ENCODE measurements at regions not wholly inside any gene's neighbourhood (a gene's known extent, or its start where the extent isn't known, plus 50 kb on each side); places are given as distances from the start of the nearest gene placed in this dataset.
"Not testable (repeated sequence)": the region's sequence is repeated elsewhere in the genome, so short reads cannot be mapped to it uniquely, and the experiment has no call there.

DNA sequence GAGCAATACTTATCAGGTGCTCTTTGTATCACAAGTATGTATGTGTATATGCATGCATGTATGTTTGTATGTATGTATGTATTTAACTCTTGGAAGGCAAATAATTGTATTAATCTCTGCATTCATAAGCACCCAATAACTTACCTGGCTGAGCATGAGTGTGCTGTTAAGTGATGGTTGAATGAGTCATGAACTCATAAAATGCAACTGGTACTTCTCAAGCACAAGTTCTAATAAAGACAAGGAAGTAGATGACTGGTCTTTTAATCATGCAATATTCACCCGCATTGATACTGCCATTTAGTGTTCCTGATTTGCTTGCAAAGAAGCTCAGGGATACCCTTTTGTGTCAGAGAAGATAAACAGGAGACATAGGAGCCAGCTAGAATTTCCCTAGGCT is 204.9 kb upstream of the TRPM3 start:
- DNase-seq (no peak), ATAC-seq (no peak)
- WGBS = 82% methylated on average over 1 of the region's 1 CpG
- H3K9me3 ChIP-seq (ENCODE audit: control insufficient read depth, low read length) = no peaks in the 10 kb centered on the region
- no peak overlapping the region for H3K4me3 ChIP-seq (ENCODE audit: low read length)
- no peaks in the 10 kb centered on the region for H3K27me3 ChIP-seq (ENCODE audit: control insufficient read depth, insufficient read depth)
- no peak overlapping the region for H3K27ac ChIP-seq (ENCODE audit: low read length)
- intact Hi-C loops (cut with DNase I) = no loop called here
- H3K4me1 ChIP-seq (ENCODE audit: control insufficient read depth, insufficient read depth, low read length) = no peaks in the 10 kb centered on the region

DNA sequence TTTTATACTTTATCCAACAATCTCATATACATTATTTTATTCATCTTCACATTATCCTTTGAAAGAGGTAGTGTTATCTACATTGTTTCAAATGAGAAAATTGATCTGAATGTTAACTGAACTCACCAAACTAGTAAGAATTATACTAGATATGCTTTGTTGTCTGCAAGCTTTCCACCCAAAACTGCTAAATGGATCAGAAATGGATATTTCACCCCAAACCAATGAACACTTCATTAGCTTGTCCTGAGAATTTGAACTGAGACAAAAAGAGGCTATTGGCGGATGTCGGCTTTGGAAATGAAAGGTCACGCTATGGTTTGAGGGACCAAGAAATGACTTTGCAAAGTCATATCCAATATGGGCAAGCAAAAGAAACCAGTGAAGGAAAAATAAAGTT is 201.9 kb upstream of the TRPM3 start:
- DNase-seq = no peak
- intact Hi-C loops (cut with DNase I) = no loop called here
- WGBS = 97% methylated on average over 3 of the region's 3 CpGs
- Histone ChIP-seq H3K27me3 (ENCODE audit: control insufficient read depth, insufficient read depth) (no peaks in the 10 kb centered on the region), H3K4me1 (ENCODE audit: control insufficient read depth, insufficient read depth, low read length) (no peaks in the 10 kb centered on the region), H3K27ac (ENCODE audit: low read length) (no peak overlapping the region), H3K9me3 (ENCODE audit: control insufficient read depth, low read length) (no peaks in the 10 kb centered on the region), H3K4me3 (ENCODE audit: low read length) (no peak overlapping the region)
- ATAC-seq = no peak

DNA sequence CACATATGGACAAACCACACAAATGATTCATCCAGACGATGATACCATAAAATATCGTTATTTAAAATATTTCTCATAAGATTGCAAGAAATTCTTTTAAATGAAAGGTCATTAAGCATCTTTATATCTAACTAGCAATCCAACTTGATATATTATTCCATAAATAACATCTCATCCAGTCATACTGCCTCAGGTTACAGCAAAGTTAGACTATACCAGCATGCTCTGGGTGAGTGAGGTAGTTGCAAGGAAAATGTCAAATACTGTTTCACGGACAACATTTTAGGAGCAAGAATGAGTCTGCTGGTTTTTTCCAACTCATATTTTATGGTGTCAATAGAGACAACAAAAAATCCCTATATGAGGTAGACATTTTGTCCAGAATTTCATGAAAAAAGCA is 200.9 kb upstream of the TRPM3 start:
- intact Hi-C loops (cut with DNase I) = no loop called here

DNA sequence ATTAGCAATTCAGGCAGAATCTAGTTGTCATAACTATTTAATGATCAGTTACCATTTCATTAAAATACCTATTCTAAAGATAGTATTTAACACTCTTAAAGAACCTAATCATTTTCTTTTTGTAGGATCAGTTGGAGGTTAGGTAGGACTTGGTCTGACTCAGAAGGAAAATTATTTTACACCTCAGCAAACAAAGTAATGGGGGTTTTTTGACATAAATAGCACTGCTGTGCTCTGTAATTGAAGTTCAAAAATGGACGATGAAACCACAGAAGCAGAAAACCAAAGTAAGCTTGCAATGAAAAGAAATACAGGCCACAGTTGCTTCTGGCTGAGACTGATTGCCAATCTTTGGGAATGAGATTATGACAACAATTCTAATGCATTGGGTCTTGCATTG is 187.0 kb upstream of the TRPM3 start:
- DNase-seq = no peak
- H3K4me3 ChIP-seq (ENCODE audit: low read length) = no peak overlapping the region
- H3K4me1 ChIP-seq (ENCODE audit: control insufficient read depth, insufficient read depth, low read length) = no peaks in the 10 kb centered on the region
- no peak for ATAC-seq
- WGBS = 79% methylated on average over 1 of the region's 1 CpG
- no peak overlapping the region for H3K27ac ChIP-seq (ENCODE audit: low read length)
- no peaks in the 10 kb centered on the region for H3K27me3 ChIP-seq (ENCODE audit: control insufficient read depth, insufficient read depth)
- H3K9me3 ChIP-seq (ENCODE audit: control insufficient read depth, low read length) = no peaks in the 10 kb centered on the region
- intact Hi-C loops (cut with DNase I) = no loop called here

More for the DNA sequence above, 200.9 kb upstream of the TRPM3 start:
- 92% methylated on average over 3 of the region's 3 CpGs for WGBS
- Histone ChIP-seq H3K9me3 (ENCODE audit: control insufficient read depth, low read length) (no peaks in the 10 kb centered on the region), H3K27ac (ENCODE audit: low read length) (no peak overlapping the region), H3K27me3 (ENCODE audit: control insufficient read depth, insufficient read depth) (no peaks in the 10 kb centered on the region), H3K4me1 (ENCODE audit: control insufficient read depth, insufficient read depth, low read length) (no peaks in the 10 kb centered on the region), H3K4me3 (ENCODE audit: low read length) (no peak overlapping the region)
- DNase-seq (no peak), ATAC-seq (no peak)

DNA sequence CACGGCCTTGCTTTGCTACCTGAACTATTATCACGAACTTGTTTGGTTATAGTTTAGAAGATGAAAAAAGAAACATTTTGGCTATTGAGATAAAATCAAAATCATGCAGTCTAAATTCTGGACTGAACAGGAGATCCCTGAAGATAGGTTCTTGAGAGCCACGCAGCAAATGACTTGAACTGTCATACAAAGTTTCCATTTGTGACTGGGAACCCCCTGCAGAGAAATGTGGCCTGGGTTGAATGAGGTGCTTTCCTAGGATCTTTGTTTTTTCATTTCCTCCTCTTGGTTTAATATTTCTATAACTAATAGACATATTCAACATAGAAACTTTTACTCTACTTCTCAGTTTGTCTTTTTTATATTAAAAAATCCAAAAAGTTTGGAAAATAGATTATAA is 184.7 kb upstream of the TRPM3 start:
- H3K27ac ChIP-seq (ENCODE audit: low read length) = no peak overlapping the region
- 82% methylated on average over 3 of the region's 3 CpGs for WGBS
- ATAC-seq (no peak), DNase-seq (no peak)
- H3K4me1 ChIP-seq (ENCODE audit: control insufficient read depth, insufficient read depth, low read length) = no peaks in the 10 kb centered on the region
- intact Hi-C loops (cut with DNase I) = no loop called here
- H3K9me3 ChIP-seq (ENCODE audit: control insufficient read depth, low read length) = no peaks in the 10 kb centered on the region
- H3K4me3 ChIP-seq (ENCODE audit: low read length) = no peak overlapping the region
- no peaks in the 10 kb centered on the region for H3K27me3 ChIP-seq (ENCODE audit: control insufficient read depth, insufficient read depth)

DNA sequence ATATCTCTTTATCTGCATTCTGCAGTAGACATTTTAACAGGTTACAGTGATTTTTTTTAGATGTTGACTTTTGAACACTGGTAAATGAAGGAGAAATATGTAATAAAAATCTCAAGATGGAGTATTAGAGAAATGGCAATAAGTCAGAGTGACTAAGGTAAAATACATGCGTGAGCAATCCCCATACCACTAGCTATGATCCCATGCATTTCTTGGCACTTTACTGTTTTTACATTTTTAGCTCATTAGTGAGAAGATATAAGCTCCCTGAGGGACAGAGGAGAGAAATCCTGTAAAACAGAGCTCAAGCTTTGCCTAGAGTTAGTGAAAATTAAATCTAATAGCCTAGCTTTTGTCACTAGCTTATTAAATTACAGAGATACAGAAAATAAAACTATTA is 181.9 kb upstream of the TRPM3 start:
- WGBS = 81% methylated on average over 1 of the region's 1 CpG
- no peak for DNase-seq
- no peak overlapping the region for H3K27ac ChIP-seq (ENCODE audit: low read length)
- intact Hi-C loops (cut with DNase I) = no loop called here
- no peaks in the 10 kb centered on the region for H3K4me1 ChIP-seq (ENCODE audit: control insufficient read depth, insufficient read depth, low read length)
- H3K4me3 ChIP-seq (ENCODE audit: low read length) = no peak overlapping the region
- H3K27me3 ChIP-seq (ENCODE audit: control insufficient read depth, insufficient read depth) = no peaks in the 10 kb centered on the region
- ATAC-seq = no peak
- no peaks in the 10 kb centered on the region for H3K9me3 ChIP-seq (ENCODE audit: control insufficient read depth, low read length)

DNA sequence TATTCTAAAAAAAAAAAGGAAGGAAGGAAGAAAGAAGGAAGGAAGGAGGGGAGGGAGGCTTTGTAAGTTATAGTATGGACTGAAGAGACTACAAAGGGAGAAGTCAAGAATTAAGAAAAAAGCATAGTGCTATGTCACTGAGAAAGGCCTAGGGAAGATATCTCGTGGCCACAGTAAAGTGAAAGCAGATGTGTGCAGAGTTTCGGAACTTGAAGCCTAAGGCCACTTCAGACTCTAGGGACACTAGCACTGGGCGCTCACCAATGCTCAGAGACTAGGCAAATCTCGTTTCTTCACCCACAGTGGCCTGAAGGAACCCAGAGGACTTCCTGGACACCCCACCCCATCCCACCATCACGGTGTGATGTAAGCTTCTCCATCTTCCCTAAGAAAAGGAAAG is 181.4 kb upstream of the TRPM3 start:
- H3K27ac ChIP-seq (ENCODE audit: low read length) = no peak overlapping the region
- ATAC-seq = no peak
- no peak overlapping the region for H3K4me3 ChIP-seq (ENCODE audit: low read length)
- intact Hi-C loops (cut with DNase I) = no loop called here
- H3K27me3 ChIP-seq (ENCODE audit: control insufficient read depth, insufficient read depth) = no peaks in the 10 kb centered on the region
- DNase-seq = no peak
- no peaks in the 10 kb centered on the region for H3K9me3 ChIP-seq (ENCODE audit: control insufficient read depth, low read length)
- no peaks in the 10 kb centered on the region for H3K4me1 ChIP-seq (ENCODE audit: control insufficient read depth, insufficient read depth, low read length)
- WGBS = 77% methylated on average over 5 of the region's 5 CpGs

DNA sequence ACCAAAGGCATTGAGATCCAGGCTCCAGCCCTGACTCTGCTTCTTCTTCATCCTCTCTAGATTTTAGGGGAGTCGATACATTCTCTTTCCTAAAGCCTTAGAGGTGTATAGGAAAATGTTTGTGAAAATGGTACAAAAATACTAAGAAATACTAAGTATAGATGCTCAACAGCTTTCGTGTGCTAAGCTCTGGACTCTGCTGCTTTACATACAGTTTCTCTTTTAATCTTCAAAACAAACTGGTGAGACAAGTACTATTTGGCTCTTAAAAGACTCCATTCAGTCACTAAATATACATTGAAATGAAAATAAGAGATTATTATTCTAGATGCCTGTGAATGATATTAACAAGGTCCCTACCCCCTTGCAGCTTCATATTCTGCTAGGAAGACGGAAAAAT is 174.5 kb upstream of the TRPM3 start:
- Histone ChIP-seq H3K27ac (ENCODE audit: low read length) (no peak overlapping the region), H3K9me3 (ENCODE audit: control insufficient read depth, low read length) (no peaks in the 10 kb centered on the region), H3K4me3 (ENCODE audit: low read length) (no peak overlapping the region), H3K4me1 (ENCODE audit: control insufficient read depth, insufficient read depth, low read length) (no peaks in the 10 kb centered on the region), H3K27me3 (ENCODE audit: control insufficient read depth, insufficient read depth) (no peaks in the 10 kb centered on the region)
- 81% methylated on average over 3 of the region's 3 CpGs for WGBS
- intact Hi-C loops (cut with DNase I) = no loop called here
- DNase-seq (no peak), ATAC-seq (no peak)

DNA sequence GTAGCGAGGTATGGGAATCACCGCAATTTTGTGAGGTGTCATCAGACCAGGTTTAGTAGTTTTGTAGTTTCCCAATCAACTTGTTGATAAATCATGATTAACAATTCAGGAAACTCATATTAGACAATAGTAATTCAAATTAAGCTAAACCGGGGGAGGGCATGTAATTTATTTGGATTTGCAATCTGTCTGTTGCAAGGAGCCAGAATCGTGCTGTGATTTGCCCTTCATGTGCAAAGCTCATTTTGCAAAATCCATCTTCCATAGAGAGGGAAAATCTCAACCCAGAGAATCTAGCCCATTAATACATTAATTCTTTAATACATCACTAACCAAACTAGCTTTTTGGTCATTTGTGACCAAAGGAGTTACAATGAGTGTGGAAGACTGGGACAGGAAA is 164.7 kb upstream of the TRPM3 start:
- ATAC-seq = no peak
- no peaks in the 10 kb centered on the region for H3K27me3 ChIP-seq (ENCODE audit: control insufficient read depth, insufficient read depth)
- no peaks in the 10 kb centered on the region for H3K4me1 ChIP-seq (ENCODE audit: control insufficient read depth, insufficient read depth, low read length)
- H3K9me3 ChIP-seq (ENCODE audit: control insufficient read depth, low read length) = no peaks in the 10 kb centered on the region
- intact Hi-C loops (cut with DNase I) = loop anchor here in 3 of 4 donors (5.0 to 10.0 kb wide), 2 partner anchors 531 to 539 kb away; no protein-coding TSS in a partner anchor
- no peak for DNase-seq
- H3K4me3 ChIP-seq (ENCODE audit: low read length) = no peak overlapping the region
- WGBS = 78% methylated on average over 4 of the region's 4 CpGs
- no peak overlapping the region for H3K27ac ChIP-seq (ENCODE audit: low read length)

DNA sequence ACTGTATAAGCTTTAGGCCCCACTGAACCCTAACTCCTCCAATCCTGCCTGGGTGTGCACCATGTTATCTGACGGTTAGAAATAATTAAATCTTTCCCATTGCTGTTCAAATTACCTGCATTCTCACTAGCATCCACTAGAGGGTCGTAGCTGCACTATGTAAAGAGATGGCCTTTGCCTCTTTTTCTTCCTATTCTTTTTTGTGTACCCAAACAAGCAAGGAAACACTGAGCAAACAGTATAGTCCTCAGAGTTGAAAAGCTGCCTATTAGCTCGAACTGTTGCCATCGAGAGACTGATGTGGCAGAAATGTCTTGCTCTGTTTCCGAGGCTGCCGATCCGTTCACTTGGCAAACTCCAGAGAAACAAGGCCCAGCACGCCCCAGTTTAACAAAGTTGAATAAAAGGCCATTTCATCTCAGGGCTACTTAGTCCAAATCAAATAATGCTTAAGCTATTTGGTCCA is 163.8 kb upstream of the TRPM3 start:
- H3K27ac ChIP-seq (ENCODE audit: low read length) = no peak overlapping the region
- intact Hi-C loops (cut with DNase I) = loop anchor here in 3 of 4 donors (5.0 to 10.0 kb wide), 2 partner anchors 532 to 540 kb away; no protein-coding TSS in a partner anchor
- H3K4me1 ChIP-seq (ENCODE audit: control insufficient read depth, insufficient read depth, low read length) = no peaks in the 10 kb centered on the region
- no peaks in the 10 kb centered on the region for H3K9me3 ChIP-seq (ENCODE audit: control insufficient read depth, low read length)
- no peaks in the 10 kb centered on the region for H3K27me3 ChIP-seq (ENCODE audit: control insufficient read depth, insufficient read depth)
- ATAC-seq (peak; percentile 81 to 84), DNase-seq (peak in 1 of 3 donors; percentile 18)
- 27% methylated on average over 8 of the region's 8 CpGs for WGBS
- no peak overlapping the region for H3K4me3 ChIP-seq (ENCODE audit: low read length)

DNA sequence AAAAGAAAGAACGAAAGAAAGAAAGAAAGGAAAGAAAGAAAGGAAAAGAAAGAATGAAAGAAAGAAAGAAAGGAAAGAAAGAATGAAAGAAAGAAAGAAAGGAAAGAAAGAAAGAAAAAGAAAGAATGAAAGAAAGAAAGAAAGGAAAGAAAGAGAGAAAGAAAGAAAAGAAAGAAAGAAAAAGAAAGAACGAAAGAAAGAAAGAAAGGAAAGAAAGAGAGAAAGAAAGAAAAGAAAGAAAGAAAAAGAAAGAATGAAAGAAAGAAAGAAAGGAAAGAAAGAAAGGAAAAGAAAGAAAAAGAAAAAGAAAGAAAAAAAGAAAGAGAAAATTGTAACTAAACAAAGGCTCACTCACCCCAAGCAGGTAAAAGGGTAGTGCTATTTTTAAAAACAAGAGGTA is 160.7 kb upstream of the TRPM3 start:
- H3K4me1 ChIP-seq (ENCODE audit: control insufficient read depth, insufficient read depth, low read length); H3K9me3 ChIP-seq (ENCODE audit: control insufficient read depth, low read length); H3K4me3 ChIP-seq (ENCODE audit: low read length); H3K27me3 ChIP-seq (ENCODE audit: control insufficient read depth, insufficient read depth); ATAC-seq; DNase-seq; H3K27ac ChIP-seq (ENCODE audit: low read length): not testable (repeated sequence)
- intact Hi-C loops (cut with DNase I) = loop anchor here in 2 of 4 donors (10.0 kb wide), 1 partner anchor 543 kb away; no protein-coding TSS in a partner anchor
- WGBS = 96% methylated on average over 2 of the region's 2 CpGs

DNA sequence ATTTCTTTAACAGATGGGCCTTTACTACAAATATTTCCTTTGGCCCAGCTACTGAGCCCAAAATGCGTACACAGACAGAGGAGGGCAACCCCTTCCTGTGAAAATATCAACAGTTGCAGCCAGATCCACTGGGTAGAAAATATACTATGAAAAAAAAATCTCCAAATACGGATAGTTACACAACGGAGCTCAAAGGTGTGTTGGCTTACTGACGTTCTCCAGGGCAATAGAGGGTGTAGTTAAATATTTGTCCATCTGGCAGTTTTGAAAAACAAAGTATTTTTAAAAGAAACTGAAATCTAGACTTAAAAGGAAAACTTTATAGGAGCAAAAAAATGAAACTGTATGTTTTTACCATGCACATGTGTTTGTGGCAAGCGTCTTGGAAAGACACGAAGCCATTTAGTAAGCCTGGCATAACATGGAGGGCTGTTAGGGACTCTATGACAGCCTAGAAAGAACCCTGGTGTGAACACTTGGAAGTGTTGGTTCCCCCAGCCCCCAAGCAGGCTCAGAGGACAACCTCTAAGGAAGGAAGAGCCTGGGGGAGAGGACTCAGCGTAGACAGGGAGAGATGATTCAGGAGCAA is 157.8 kb upstream of the TRPM3 start:
- Histone ChIP-seq H3K27ac (ENCODE audit: low read length) (no peak overlapping the region), H3K4me3 (ENCODE audit: low read length) (no peak overlapping the region), H3K9me3 (ENCODE audit: control insufficient read depth, low read length) (no peaks in the 10 kb centered on the region), H3K27me3 (ENCODE audit: control insufficient read depth, insufficient read depth) (no peaks in the 10 kb centered on the region), H3K4me1 (ENCODE audit: control insufficient read depth, insufficient read depth, low read length) (no peaks in the 10 kb centered on the region)
- ATAC-seq = no peak
- 70% methylated on average over 7 of the region's 7 CpGs for WGBS
- DNase-seq = no peak
- intact Hi-C loops (cut with DNase I) = no loop called here

Data from right cardiac atrium (tissue), 5 donors.